GM23248 (cell line): ENCODE measurements at regions not wholly inside any gene's neighbourhood (a gene's known extent, or its start where the extent isn't known, plus 50 kb on each side); places are given as distances from the start of the nearest gene placed in this dataset.

ENCODE experiments used
- DNase-seq: peaks from one replicate; pipeline ENCODE4 v3.0.0-alpha.2; 2015
- H2AFZ ChIP-seq: fragments of 200-600 bp; sonication (generic); 2 replicates; pipeline ENCODE4 v1.6.1; 2016; ENCODE audit warnings: antibody characterized with exemption
- H3F3A ChIP-seq: fragments of 200-600 bp; sonication (generic); 2 replicates; pipeline ENCODE4 v1.6.1; 2016; ENCODE audit warnings: mild to moderate bottlenecking, antibody characterized with exemption, mixed run types; ENCODE audit not compliant: insufficient read depth
- H3K27ac ChIP-seq: fragments of 200-600 bp; sonication (generic); 2 replicates; pipeline ENCODE4 v1.5.1; 2016; ENCODE audit warnings: mild to moderate bottlenecking
- H3K27me3 ChIP-seq: fragments of 200-600 bp; sonication (generic); replicated peaks from 2 replicates; pipeline ENCODE4 v1.6.1; 2016; ENCODE audit warnings: mild to moderate bottlenecking; ENCODE audit not compliant: insufficient read depth
- H3K36me3 ChIP-seq: fragments of 200-600 bp; sonication (generic); 2 replicates; pipeline ENCODE4 v1.6.1; 2016; ENCODE audit warnings: low read depth, mild to moderate bottlenecking
- H3K4me1 ChIP-seq: fragments of 200-600 bp; sonication (generic); 2 replicates; pipeline ENCODE4 v1.6.1; 2016; ENCODE audit warnings: mild to moderate bottlenecking; ENCODE audit not compliant: insufficient read depth
- H3K4me2 ChIP-seq: fragments of 200-600 bp; sonication (generic); one replicate; pipeline ENCODE4 v1.6.1; 2016; ENCODE audit warnings: mild to moderate bottlenecking; ENCODE audit not compliant: unreplicated experiment
- H3K4me3 ChIP-seq: fragments of 200-600 bp; sonication (generic); 2 replicates; pipeline ENCODE4 v1.5.1; 2016; ENCODE audit warnings: mild to moderate bottlenecking
- H3K79me2 ChIP-seq: fragments of 200-600 bp; sonication (generic); 2 replicates; pipeline ENCODE4 v1.6.1; 2016; ENCODE audit warnings: mild to moderate bottlenecking; ENCODE audit not compliant: insufficient read depth
- H3K9ac ChIP-seq: fragments of 200-600 bp; sonication (generic); 2 replicates; pipeline ENCODE4 v1.6.1; 2016; ENCODE audit warnings: mild to moderate bottlenecking
- H3K9me2 ChIP-seq: fragments of 200-600 bp; sonication (generic); 2 replicates; pipeline ENCODE4 v1.6.1; 2016; ENCODE audit warnings: mixed run types, mild to moderate bottlenecking, moderate library complexity; ENCODE audit not compliant: insufficient read depth
- H3K9me3 ChIP-seq: fragments of 200-600 bp; sonication (generic); one replicate; pipeline ENCODE4 v1.6.1; 2017; ENCODE audit warnings: low read depth
- H4K20me1 ChIP-seq: fragments of 200-600 bp; sonication (generic); 2 replicates; pipeline ENCODE4 v1.6.0; 2016; ENCODE audit not compliant: insufficient read depth
- EZH2 ChIP-seq: fragments of 200-600 bp; sonication (generic); IDR thresholded peaks from 2 replicates; pipeline ENCODE4 v1.6.1; 2018; ENCODE audit warnings: antibody characterized with exemption, mild to moderate bottlenecking; ENCODE audit not compliant: insufficient read depth, poor library complexity, severe bottlenecking
- EZH2phosphoT487 ChIP-seq: fragments of 200-600 bp; sonication (generic); IDR thresholded peaks from 2 replicates; pipeline ENCODE4 v1.6.1; 2018; ENCODE audit warnings: antibody characterized with exemption, moderate library complexity, mild to moderate bottlenecking, low read depth; ENCODE audit not compliant: insufficient read depth
- WGBS, 2 experiments: methylation state at CpG; one replicate each; pipeline ENCODE4 v1.1.6; 2015 to 2017; ENCODE audit warnings: low lambda C conversion rate in 2 of 2, low coverage in 1 of 2; ENCODE audit errors: missing lambda C conversion rate in 2 of 2; 5-methylcytosine and 5-hydroxymethylcytosine counted together
- in situ Hi-C: fragments of 300-500 bp; cut with MboI; formaldehyde crosslinking; loops from 2 replicates; pipeline ENCODE4 v1.15.0; 2020

- Histone ChIP-seq H3K36me3 (no peaks in the 10 kb centered on the region), H3K9me3 (no peaks in the 10 kb centered on the region), H3K9ac (no peak overlapping the region), H4K20me1 (no peaks in the 10 kb centered on the region), H3F3A (no peaks in the 10 kb centered on the region), H3K9me2 (no peaks in the 10 kb centered on the region), H2AFZ (no peak overlapping the region), H3K4me2 (no peak overlapping the region), H3K4me1 (no peaks in the 10 kb centered on the region), H3K79me2 (no peaks in the 10 kb centered on the region), H3K27ac (no peak overlapping the region), H3K4me3 (no peak overlapping the region), H3K27me3 (no peaks in the 10 kb centered on the region)
- TF ChIP-seq EZH2 (no peak), EZH2phosphoT487 (no peak)
- in situ Hi-C loops = no loop called here
- 21 to 23% methylated on average over 4 of the region's 4 CpGs for WGBS, 2 experiments
- no peak for DNase-seq
Measured at GRCh38 chr2:2492800-2493199, 161.7 kb upstream of the MYT1L start.

GRCh38 chr2:2491964-2492363, 160.9 kb upstream of the MYT1L start:
- no peak overlapping the region for H3K9ac ChIP-seq
- H3K4me2 ChIP-seq = no peak overlapping the region
- no peaks in the 10 kb centered on the region for H3K9me3 ChIP-seq
- H3K4me3 ChIP-seq = no peak overlapping the region
- H4K20me1 ChIP-seq = no peaks in the 10 kb centered on the region
- H3K9me2 ChIP-seq = no peaks in the 10 kb centered on the region
- no peaks in the 10 kb centered on the region for H3K27me3 ChIP-seq
- TF ChIP-seq EZH2phosphoT487 = no peak
- TF ChIP-seq EZH2 = no peak
- H3K4me1 ChIP-seq = no peaks in the 10 kb centered on the region
- no peak overlapping the region for H3K27ac ChIP-seq
- H3F3A ChIP-seq = no peaks in the 10 kb centered on the region
- no peak overlapping the region for H2AFZ ChIP-seq
- no peaks in the 10 kb centered on the region for H3K36me3 ChIP-seq
- in situ Hi-C loops = no loop called here
- 17 to 18% methylated on average over 2 of the region's 2 CpGs for WGBS, 2 experiments
- DNase-seq = no peak
- H3K79me2 ChIP-seq = no peaks in the 10 kb centered on the region

- no peaks in the 10 kb centered on the region for H4K20me1 ChIP-seq
- 49 to 50% methylated on average over 8 of the region's 8 CpGs for WGBS, 2 experiments
- H3K36me3 ChIP-seq = no peaks in the 10 kb centered on the region
- in situ Hi-C loops = no loop called here
- H3F3A ChIP-seq = no peaks in the 10 kb centered on the region
- no peaks in the 10 kb centered on the region for H3K9me3 ChIP-seq
- no peaks in the 10 kb centered on the region for H3K27me3 ChIP-seq
- H3K9me2 ChIP-seq = no peaks in the 10 kb centered on the region
- no peak overlapping the region for H3K9ac ChIP-seq
- TF ChIP-seq EZH2 (no peak), EZH2phosphoT487 (no peak)
- H3K4me1 ChIP-seq = no peaks in the 10 kb centered on the region
- H3K4me2 ChIP-seq = no peak overlapping the region
- H3K4me3 ChIP-seq = no peak overlapping the region
- no peak for DNase-seq
- no peaks in the 10 kb centered on the region for H3K79me2 ChIP-seq
- no peak overlapping the region for H2AFZ ChIP-seq
- H3K27ac ChIP-seq = no peak overlapping the region
Measured at GRCh38 chr2:2484301-2484700, 153.2 kb upstream of the MYT1L start.

DNA sequence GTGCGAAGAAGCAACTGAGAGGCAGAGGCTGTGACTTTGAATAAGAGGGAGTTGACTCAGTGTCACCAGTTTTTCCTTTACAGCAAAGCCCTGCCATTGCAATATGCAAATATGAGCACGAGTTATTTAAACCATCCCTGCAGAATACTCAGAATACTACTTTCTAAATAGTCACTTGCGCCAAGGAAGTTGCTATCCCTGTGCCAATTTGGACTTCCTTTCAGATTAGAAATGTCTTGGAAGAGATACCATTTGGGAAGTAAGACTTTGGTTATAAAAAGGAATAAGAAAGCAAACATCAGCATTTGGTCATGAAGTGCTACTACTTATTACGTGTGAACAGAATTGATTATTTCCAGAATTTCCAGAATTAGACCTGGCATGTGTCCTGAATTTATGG, 151.8 kb upstream of the MYT1L start:
- Histone ChIP-seq H3K9me2 (no peaks in the 10 kb centered on the region), H3K4me2 (no peak overlapping the region), H3K9ac (no peak overlapping the region), H4K20me1 (no peaks in the 10 kb centered on the region), H3K27ac (no peak overlapping the region), H3K27me3 (no peaks in the 10 kb centered on the region), H3K4me1 (no peaks in the 10 kb centered on the region), H3K9me3 (no peaks in the 10 kb centered on the region), H3F3A (no peaks in the 10 kb centered on the region), H3K79me2 (no peaks in the 10 kb centered on the region), H2AFZ (no peak overlapping the region), H3K36me3 (no peaks in the 10 kb centered on the region), H3K4me3 (no peak overlapping the region)
- TF ChIP-seq EZH2 (no peak), EZH2phosphoT487 (no peak)
- no peak for DNase-seq
- in situ Hi-C loops = no loop called here
- WGBS, 2 experiments = 5 to 9% methylated on average over 4 of the region's 4 CpGs

DNA sequence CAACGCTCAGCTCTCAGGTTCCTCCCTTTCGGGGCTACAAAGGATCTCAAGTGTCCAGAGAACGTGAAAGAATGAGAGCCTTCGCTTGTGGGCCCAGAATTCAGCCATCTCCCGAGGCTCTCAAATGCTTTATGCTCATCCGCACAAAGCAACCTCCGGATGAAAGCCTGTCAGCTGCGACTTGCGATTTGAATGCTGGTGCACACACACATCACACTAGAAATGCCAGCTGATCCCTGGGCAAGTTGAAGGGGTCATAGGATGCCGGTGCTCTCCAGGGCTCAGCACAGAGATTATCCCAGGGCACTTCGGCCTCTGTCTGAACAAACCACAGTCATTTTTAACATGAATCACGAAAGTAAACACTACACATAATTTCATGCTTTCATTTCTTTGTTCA, 141.8 kb upstream of the MYT1L start:
- Histone ChIP-seq H3K36me3 (no peaks in the 10 kb centered on the region), H3K27ac (no peak overlapping the region), H3K4me1 (no peaks in the 10 kb centered on the region), H2AFZ (no peak overlapping the region), H3K4me2 (no peak overlapping the region), H4K20me1 (no peaks in the 10 kb centered on the region), H3K9me2 (no peaks in the 10 kb centered on the region), H3K9me3 (no peaks in the 10 kb centered on the region), H3K4me3 (no peak overlapping the region), H3K9ac (no peak overlapping the region), H3K27me3 (no peaks in the 10 kb centered on the region), H3K79me2 (no peaks in the 10 kb centered on the region), H3F3A (no peaks in the 10 kb centered on the region)
- in situ Hi-C loops = no loop called here
- no peak for DNase-seq
- WGBS, 2 experiments = 40 to 42% methylated on average over 12 of the region's 12 CpGs
- TF ChIP-seq EZH2 (no peak), EZH2phosphoT487 (no peak)
